Heart left ventricle (tissue), 16 donors: ENCODE measurements at regions not wholly inside any gene's neighbourhood (a gene's known extent, or its start where the extent isn't known, plus 50 kb on each side); places are given as distances from the start of the nearest gene placed in this dataset.

Source experiments
- ATAC-seq, 4 donors: fragments of 200-7000 bp; cut with Tn5 transposase; one replicate each; pipeline ENCODE4 v1.9.1; 2020 to 2022; ENCODE audit warnings: moderate library complexity in 4 of 4, mild to moderate bottlenecking in 3 of 4, moderate number of reproducible peaks in 1 of 4
- DNase-seq, 5 donors: peaks; one replicate each; pipeline ENCODE4 v3.0.0-alpha.2; 2020
- H3K27ac ChIP-seq, 12 donors: fragments of 200-600 bp; sonication (generic) in 4 of 12; one replicate each; pipeline versions ENCODE4 v1.5.0 to v1.8.0; 2016 to 2022; ENCODE audit warnings: mild to moderate bottlenecking in 2 of 12
- H3K27me3 ChIP-seq, 9 donors: fragments of 200-600 bp; sonication (generic) in 2 of 9; one replicate each; pipeline versions ENCODE4 v1.5.1 to v1.8.0; 2016 to 2022; ENCODE audit warnings: mild to moderate bottlenecking in 3 of 9
- H3K36me3 ChIP-seq, 9 donors: fragments of 200-600 bp; sonication (generic) in 2 of 9; one replicate each; pipeline versions ENCODE4 v1.5.0 to v1.8.0; 2018 to 2022; ENCODE audit warnings: mild to moderate bottlenecking in 2 of 9
- H3K4me1 ChIP-seq, 12 donors: fragments of 200-600 bp; sonication (generic) in 4 of 12; one replicate each; pipeline versions ENCODE4 v1.5.0 to v1.8.0; 2016 to 2022; ENCODE audit warnings: mild to moderate bottlenecking in 3 of 12
- H3K4me3 ChIP-seq, 12 donors: fragments of 200-600 bp; sonication (generic) in 4 of 12; one replicate each; pipeline versions ENCODE4 v1.5.0 to v1.8.0; 2017 to 2022; ENCODE audit warnings: mild to moderate bottlenecking in 9 of 12, moderate library complexity in 4 of 12
- H3K9me3 ChIP-seq, 12 donors: fragments of 200-600 bp; sonication (generic) in 4 of 12; one replicate each; pipeline versions ENCODE4 v1.5.0 to v1.8.0; 2016 to 2022; ENCODE audit warnings: mild to moderate bottlenecking in 1 of 12
- POLR2A ChIP-seq, 2 donors: fragments of 450-650 bp; IDR thresholded peaks; one replicate each; pipeline ENCODE4 v1.6.1; 2017; ENCODE audit warnings: antibody characterized with exemption in 2 of 2, mild to moderate bottlenecking in 2 of 2, moderate library complexity in 2 of 2
- WGBS, 4 donors: extraction: QIAGEN DNeasy Blood & Tissue Kit in 2 of 4; methylation state at CpG; one replicate each; pipeline versions ENCODE4 v1.1.5 to v1.1.7; 2013 to 2018; 5-methylcytosine and 5-hydroxymethylcytosine counted together
- intact Hi-C, 10 donors: fragments of 100-400 bp; cut with DNase I; formaldehyde crosslinking; loops; one replicate each; pipeline versions ENCODE4 v1.11.1 to v1.14.2; 2022
- TF ChIP-seq, protein P1 (sequence below), 12 donors: fragments of 200-600 bp; sonication (generic) in 4 of 12; IDR thresholded peaks; one replicate each; pipeline versions ENCODE4 v1.5.0 to v1.8.0; 2018 to 2022; ENCODE audit warnings: antibody characterized with exemption in 12 of 12, mild to moderate bottlenecking in 5 of 12
- donor health status: ischemic (EF 13 %, LVEDD 7.1; RV severe dilation, severe dysfunction).
- donor health status: healthy with polysubstance abuse.
- donor health status: DM: no; HTN: yes; CAD: no.
- donor health status: DM: no; HTN: no; CAD: no.
- donor health status: ischemic (EF 25% LVEDD 6.9; RV normal size, moderate dysfunction).
- donor health status: ischemic (EF 25% LVEDD 5.7; RV mildly dilated, moderate dysfunction).
- donor health status: healthy.
- donor health status: DM: yes; HTN: yes; CAD: no.
- donor health status: ischemic (EF 35%, LVEDD 5.7; RV mildly dilated, moderate dysfunction).
- donor health status: nonischemic (EF 11% LVEDD 7.7; RV severe dilation, severe dysfunction).
- donor health status: DM: yes; HTN: yes; CAD: no.
- donor health status: PGD.
- donor health status: ischemic (EF 29% LVEDD 5.4; RV normal size, mild dysfunction).
- donor health status: nonischemic (EF 23%, LVEDD 6.1; RV moderate dilation, normal function).

DNA sequence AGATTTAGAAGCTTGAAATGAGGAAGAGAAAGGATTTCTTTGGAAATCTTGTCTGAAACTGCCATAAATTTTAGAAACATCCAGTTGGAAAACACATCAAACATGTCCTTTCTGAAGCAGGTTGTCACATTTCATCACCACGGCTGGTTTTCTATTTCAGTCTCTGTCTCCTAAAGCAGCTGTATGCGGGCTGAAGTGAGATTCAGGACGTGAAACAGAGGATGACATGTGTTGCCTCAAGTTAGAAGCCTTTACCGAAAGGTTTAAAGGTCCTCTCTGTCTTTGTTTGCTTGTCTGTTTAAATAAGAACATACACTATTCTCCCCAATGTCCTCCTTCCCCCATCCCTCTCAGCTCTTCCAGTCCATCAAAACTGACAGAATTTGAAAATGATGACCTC lies 141.9 kb downstream of the SQOR start:
- H3K36me3 ChIP-seq = no peaks in the 10 kb centered on the region
- ATAC-seq (no peak), DNase-seq (no peak)
- TF ChIP-seq, protein P1, sequence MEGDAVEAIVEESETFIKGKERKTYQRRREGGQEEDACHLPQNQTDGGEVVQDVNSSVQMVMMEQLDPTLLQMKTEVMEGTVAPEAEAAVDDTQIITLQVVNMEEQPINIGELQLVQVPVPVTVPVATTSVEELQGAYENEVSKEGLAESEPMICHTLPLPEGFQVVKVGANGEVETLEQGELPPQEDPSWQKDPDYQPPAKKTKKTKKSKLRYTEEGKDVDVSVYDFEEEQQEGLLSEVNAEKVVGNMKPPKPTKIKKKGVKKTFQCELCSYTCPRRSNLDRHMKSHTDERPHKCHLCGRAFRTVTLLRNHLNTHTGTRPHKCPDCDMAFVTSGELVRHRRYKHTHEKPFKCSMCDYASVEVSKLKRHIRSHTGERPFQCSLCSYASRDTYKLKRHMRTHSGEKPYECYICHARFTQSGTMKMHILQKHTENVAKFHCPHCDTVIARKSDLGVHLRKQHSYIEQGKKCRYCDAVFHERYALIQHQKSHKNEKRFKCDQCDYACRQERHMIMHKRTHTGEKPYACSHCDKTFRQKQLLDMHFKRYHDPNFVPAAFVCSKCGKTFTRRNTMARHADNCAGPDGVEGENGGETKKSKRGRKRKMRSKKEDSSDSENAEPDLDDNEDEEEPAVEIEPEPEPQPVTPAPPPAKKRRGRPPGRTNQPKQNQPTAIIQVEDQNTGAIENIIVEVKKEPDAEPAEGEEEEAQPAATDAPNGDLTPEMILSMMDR (IDR thresholded peaks at IDR 0.05) = no peak
- TF ChIP-seq POLR2A (IDR thresholded peaks at IDR 0.05) = no peak
- peaks cover 0 to 4% (median 0%) of the 10 kb centered on the region in 9 donors for H3K27me3 ChIP-seq
- no peaks in the 10 kb centered on the region for H3K4me1 ChIP-seq
- no peaks in the 10 kb centered on the region for H3K9me3 ChIP-seq
- H3K4me3 ChIP-seq = no peak overlapping the region
- no peak overlapping the region for H3K27ac ChIP-seq
- intact Hi-C loops = no loop called here
- WGBS, 4 donors = 45 to 56% (median 52%) methylated on average over 4 of the region's 4 CpGs

GRCh38 chr15:45777781-45778180 lies 143.0 kb downstream of the SQOR start:
- intact Hi-C loops = no loop called here
- H3K4me1 ChIP-seq = no peaks in the 10 kb centered on the region
- WGBS, 4 donors = 84 to 87% (median 86%) methylated on average over 4 of the region's 4 CpGs
- no peak overlapping the region for H3K27ac ChIP-seq
- peaks cover 0 to 4% (median 0%) of the 10 kb centered on the region in 9 donors for H3K27me3 ChIP-seq
- no peak for DNase-seq
- H3K9me3 ChIP-seq = no peaks in the 10 kb centered on the region
- H3K4me3 ChIP-seq = no peak overlapping the region
- no peaks in the 10 kb centered on the region for H3K36me3 ChIP-seq
- TF ChIP-seq, protein P1 (IDR thresholded peaks at IDR 0.05) = no peak
- TF ChIP-seq POLR2A (IDR thresholded peaks at IDR 0.05) = no peak
- no peak for ATAC-seq

GRCh38 chr15:45780352-45780751 lies 145.5 kb downstream of the SQOR start:
- Histone ChIP-seq H3K4me3 (no peak overlapping the region), H3K27ac (no peak overlapping the region), H3K27me3 (peaks cover 0 to 4% (median 0%) of the 10 kb centered on the region in 9 donors), H3K36me3 (no peaks in the 10 kb centered on the region), H3K4me1 (no peaks in the 10 kb centered on the region), H3K9me3 (no peaks in the 10 kb centered on the region)
- intact Hi-C loops = no loop called here
- ATAC-seq (no peak), DNase-seq (no peak)
- 66 to 78% (median 74%) methylated on average over 2 of the region's 2 CpGs for WGBS, 4 donors
- TF ChIP-seq, protein P1 (IDR thresholded peaks at IDR 0.05) = no peak
- TF ChIP-seq POLR2A (IDR thresholded peaks at IDR 0.05) = no peak

DNA sequence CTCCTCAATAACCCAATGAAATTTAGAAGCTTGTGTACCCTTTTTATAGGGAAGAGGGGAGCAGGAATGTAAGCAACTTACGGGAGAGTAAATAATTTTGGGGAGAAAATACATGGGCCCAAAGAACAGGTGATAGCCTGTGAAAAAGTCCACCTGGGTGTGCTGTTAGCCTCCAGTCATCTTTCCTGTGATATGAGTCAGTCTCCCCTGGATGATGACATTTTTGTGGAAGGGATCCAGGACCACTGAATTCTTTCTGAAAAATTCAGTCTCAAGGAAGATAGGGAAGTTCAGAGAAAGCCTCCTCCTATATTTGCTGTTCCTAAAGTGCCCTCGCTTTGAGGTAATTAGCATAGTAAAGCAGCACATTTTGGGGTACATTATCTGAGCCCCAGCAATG lies 149.8 kb downstream of the SQOR start:
- TF ChIP-seq POLR2A (IDR thresholded peaks at IDR 0.05) = no peak
- TF ChIP-seq, protein P1 (IDR thresholded peaks at IDR 0.05) = no peak
- H3K4me3 ChIP-seq = no peak overlapping the region
- DNase-seq (no peak), ATAC-seq (no peak)
- 45 to 100% (median 94%) methylated on average over 2 of the region's 2 CpGs for WGBS, 4 donors
- intact Hi-C loops = no loop called here
- H3K9me3 ChIP-seq = no peaks in the 10 kb centered on the region
- no peaks in the 10 kb centered on the region for H3K27me3 ChIP-seq
- H3K27ac ChIP-seq = no peak overlapping the region
- H3K36me3 ChIP-seq = no peaks in the 10 kb centered on the region
- H3K4me1 ChIP-seq = no peaks in the 10 kb centered on the region
